ENCODE measurements at regions not wholly inside any gene's neighbourhood (a gene's known extent, or its start where the extent isn't known, plus 50 kb on each side); places are given as distances from the start of the nearest gene placed in this dataset.

- Histone ChIP-seq H3K4me1 (replicated peaks in 1 of 2) (no peaks in the 10 kb centered on the region), H3K27ac (no peak overlapping the region), H3K4me3 (no peak overlapping the region), H3K27me3 (peaks cover 20% of the 10 kb centered on the region), H3K9me3 (replicated peaks in 1 of 3) (no peaks in the 10 kb centered on the region), H3K36me3 (replicated peaks in 1 of 2) (no peaks in the 10 kb centered on the region)
- DNase-seq, result no peak
- intact Hi-C loops (cut with DNase I), result loop anchor here (5.0 to 10.0 kb wide), 4 partner anchors 260 to 717 kb away; partner anchors contain the start of gene CLPTM1L (in 1 of the 2)
- TF ChIP-seq POLR2A (IDR thresholded peaks at IDR 0.05) (no peak), CTCF (IDR thresholded peaks at IDR 0.05) (no peak)
- 62 to 73% (median 66%) methylated on average over 8 of the region's 8 CpGs for WGBS, 4 donors
These were observed 118.5 kb upstream of the LPCAT1 start for GRCh38 chr5:1642221-1642620.

- H3K4me3 ChIP-seq, result no peak overlapping the region
- DNase-seq, result peak; percentile 81 to 97 (median 92)
- no peaks in the 10 kb centered on the region for H3K9me3 ChIP-seq (replicated peaks in 1 of 3)
- H3K27ac ChIP-seq, result no peak overlapping the region
- TF ChIP-seq POLR2A (IDR thresholded peaks at IDR 0.05) (no peak), CTCF (IDR thresholded peaks at IDR 0.05) (peak; percentile 80 to 98 (median 90))
- WGBS, 4 donors, result 2 to 4% (median 2%) methylated on average over 12 of the region's 12 CpGs
- intact Hi-C loops (cut with DNase I), result loop anchor here (5.0 to 10.0 kb wide), 4 partner anchors 259 to 717 kb away; partner anchors contain the start of gene CLPTM1L (in 1 of the 2)
- H3K27me3 ChIP-seq, result peaks cover 20% of the 10 kb centered on the region
- H3K36me3 ChIP-seq (replicated peaks in 1 of 2), result no peaks in the 10 kb centered on the region
- H3K4me1 ChIP-seq (replicated peaks in 1 of 2), result no peaks in the 10 kb centered on the region
These were observed 117.9 kb upstream of the LPCAT1 start for GRCh38 chr5:1641560-1642166.

GRCh38 chr5:1641041-1641440, 117.3 kb upstream of the LPCAT1 start:
- no peaks in the 10 kb centered on the region for H3K4me1 ChIP-seq (replicated peaks in 1 of 2)
- no peaks in the 10 kb centered on the region for H3K9me3 ChIP-seq (replicated peaks in 1 of 3)
- no peak for TF ChIP-seq CTCF (IDR thresholded peaks at IDR 0.05)
- no peak for TF ChIP-seq POLR2A (IDR thresholded peaks at IDR 0.05)
- no peaks in the 10 kb centered on the region for H3K36me3 ChIP-seq (replicated peaks in 1 of 2)
- 72 to 82% (median 74%) methylated on average over 13 to 16 of the region's 16 CpGs for WGBS, 4 donors
- intact Hi-C loops (cut with DNase I), result loop anchor here (5.0 to 10.0 kb wide), 4 partner anchors 259 to 716 kb away; partner anchors contain the start of gene CLPTM1L (in 1 of the 2)
- no peak overlapping the region for H3K4me3 ChIP-seq
- DNase-seq, result no peak
- no peak overlapping the region for H3K27ac ChIP-seq
- H3K27me3 ChIP-seq, result peaks cover 20% of the 10 kb centered on the region

- no peak overlapping the region for H3K27ac ChIP-seq
- no peaks in the 10 kb centered on the region for H3K9me3 ChIP-seq (replicated peaks in 1 of 3)
- TF ChIP-seq CTCF (IDR thresholded peaks at IDR 0.05) (no peak), POLR2A (IDR thresholded peaks at IDR 0.05) (no peak)
- H3K4me3 ChIP-seq, result no peak overlapping the region
- intact Hi-C loops (cut with DNase I), result loop anchor here (5.0 to 10.0 kb wide), 4 partner anchors 258 to 716 kb away; partner anchors contain the start of gene CLPTM1L (in 1 of the 2)
- WGBS, 4 donors, result 75 to 93% (median 76%) methylated on average over 4 to 17 of the region's 17 CpGs
- peaks cover 20% of the 10 kb centered on the region for H3K27me3 ChIP-seq
- H3K4me1 ChIP-seq (replicated peaks in 1 of 2), result no peaks in the 10 kb centered on the region
- DNase-seq, result no peak
- no peaks in the 10 kb centered on the region for H3K36me3 ChIP-seq (replicated peaks in 1 of 2)
These were observed 116.7 kb upstream of the LPCAT1 start for GRCh38 chr5:1640421-1640881.

Data from adrenal gland (tissue), 9 donors.